GM18499 (cell line): ENCODE measurements at regions not wholly inside any gene's neighbourhood (a gene's known extent, or its start where the extent isn't known, plus 50 kb on each side); places are given as distances from the start of the nearest gene placed in this dataset.
"Not testable (repeated sequence)": the region's sequence is repeated elsewhere in the genome, so short reads cannot be mapped to it uniquely, and the experiment has no call there.

Source experiments
- ATAC-seq: cut with Tn5 transposase; IDR thresholded peaks from one replicate; pipeline ENCODE4 v1.9.1; 2021; ENCODE audit warnings: moderate number of reproducible peaks; ENCODE audit not compliant: insufficient read depth, unreplicated experiment

GRCh38 chr7:42580061-42580460 lies 331.8 kb downstream of the C7orf25 start:
- no peak for ATAC-seq

GRCh38 chr7:42575171-42575570 lies 336.7 kb downstream of the C7orf25 start:
- no peak for ATAC-seq

- no peak for ATAC-seq
These were observed 337.2 kb downstream of the C7orf25 start for GRCh38 chr7:42574685-42575084.

GRCh38 chr7:42573881-42574672 lies 337.1 kb upstream of the GLI3 start:
- no peak for ATAC-seq

GRCh38 chr7:42572561-42572960 lies 335.6 kb upstream of the GLI3 start:
- no peak for ATAC-seq

GRCh38 chr7:42572056-42572455 lies 335.0 kb upstream of the GLI3 start:
- no peak for ATAC-seq

GRCh38 chr7:42570944-42571343 lies 333.9 kb upstream of the GLI3 start:
- ATAC-seq, result no peak

GRCh38 chr7:42567051-42567450 lies 330.0 kb upstream of the GLI3 start:
- no peak for ATAC-seq

- ATAC-seq, result no peak
These were observed 324.8 kb upstream of the GLI3 start for GRCh38 chr7:42561797-42562196.

- ATAC-seq, result no peak
These were observed 323.9 kb upstream of the GLI3 start for GRCh38 chr7:42560866-42561265.

- ATAC-seq, result not testable (repeated sequence)
These were observed 317.9 kb upstream of the GLI3 start for GRCh38 chr7:42554932-42555331.

GRCh38 chr7:42552227-42552626 lies 315.2 kb upstream of the GLI3 start:
- ATAC-seq, result no peak

- ATAC-seq, result no peak
These were observed 313.9 kb upstream of the GLI3 start for GRCh38 chr7:42550706-42551470.

GRCh38 chr7:42549866-42550485 lies 313.0 kb upstream of the GLI3 start:
- ATAC-seq, result no peak

GRCh38 chr7:42548816-42549611 lies 312.0 kb upstream of the GLI3 start:
- ATAC-seq, result no peak

- ATAC-seq, result no peak
These were observed 308.2 kb upstream of the GLI3 start for GRCh38 chr7:42545049-42545724.

GRCh38 chr7:42543953-42544352 lies 306.9 kb upstream of the GLI3 start:
- no peak for ATAC-seq

GRCh38 chr7:42542446-42542845 lies 305.4 kb upstream of the GLI3 start:
- ATAC-seq, result not testable (repeated sequence)

- no peak for ATAC-seq
These were observed 297.4 kb upstream of the GLI3 start for GRCh38 chr7:42534441-42534840.

- ATAC-seq, result no peak
These were observed 290.0 kb upstream of the GLI3 start for GRCh38 chr7:42527004-42527403.
